ENCODE measurements at regions not wholly inside any gene's neighbourhood (a gene's known extent, or its start where the extent isn't known, plus 50 kb on each side); places are given as distances from the start of the nearest gene placed in this dataset.

DNA sequence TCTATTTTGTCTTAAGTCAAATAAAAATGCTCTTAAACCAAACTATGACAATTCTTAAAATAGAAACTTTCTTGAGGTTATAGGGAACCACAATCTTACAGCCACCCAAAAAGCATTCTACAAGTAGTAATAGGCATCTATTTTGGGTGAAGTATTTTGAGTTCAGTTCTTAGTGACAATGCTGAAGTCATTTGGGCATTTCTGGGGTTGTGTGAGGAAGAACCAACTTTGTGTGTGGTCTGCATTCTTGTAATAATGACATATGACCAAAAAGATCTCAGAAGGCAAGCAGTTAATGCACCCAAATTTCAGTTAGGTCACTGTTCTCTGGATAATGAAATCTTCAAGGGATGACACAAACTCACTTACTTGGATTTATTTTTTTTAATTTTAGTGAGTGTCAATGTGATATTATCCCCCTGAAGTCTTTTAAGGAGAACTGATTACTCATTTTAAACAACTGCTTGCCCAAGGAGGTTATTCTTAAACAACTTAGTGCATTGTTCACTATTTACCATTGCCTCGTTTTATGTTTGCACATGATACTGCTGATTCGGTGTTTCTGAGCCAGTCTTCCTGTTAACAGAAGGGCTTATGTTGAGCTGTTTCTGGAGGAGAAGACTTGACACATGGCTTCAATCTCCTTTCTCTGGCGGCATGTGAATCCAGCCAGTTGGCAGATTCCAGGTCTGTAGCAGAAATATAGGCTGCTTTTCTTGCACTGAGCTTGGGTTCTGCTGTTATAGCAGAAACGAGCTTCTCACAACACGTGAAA is 618.9 kb downstream of the BCKDHB start:
- H3K4me2 ChIP-seq (ENCODE audit: low read length) = no peak overlapping the region
- H3K9me3 ChIP-seq (ENCODE audit: insufficient read depth, low read length) = 0 out of 2 replicates have a peak, but pooled peaks cover 3% of the 10 kb centered on the region
- H3K9ac ChIP-seq (ENCODE audit: low read length) = no peak overlapping the region
- no peak overlapping the region for H3K27ac ChIP-seq (ENCODE audit: low read length)
- no peak for TF ChIP-seq EZH2phosphoT487 (IDR thresholded peaks at IDR 0.05; ENCODE audit: low read depth)
- TF ChIP-seq, protein P1, sequence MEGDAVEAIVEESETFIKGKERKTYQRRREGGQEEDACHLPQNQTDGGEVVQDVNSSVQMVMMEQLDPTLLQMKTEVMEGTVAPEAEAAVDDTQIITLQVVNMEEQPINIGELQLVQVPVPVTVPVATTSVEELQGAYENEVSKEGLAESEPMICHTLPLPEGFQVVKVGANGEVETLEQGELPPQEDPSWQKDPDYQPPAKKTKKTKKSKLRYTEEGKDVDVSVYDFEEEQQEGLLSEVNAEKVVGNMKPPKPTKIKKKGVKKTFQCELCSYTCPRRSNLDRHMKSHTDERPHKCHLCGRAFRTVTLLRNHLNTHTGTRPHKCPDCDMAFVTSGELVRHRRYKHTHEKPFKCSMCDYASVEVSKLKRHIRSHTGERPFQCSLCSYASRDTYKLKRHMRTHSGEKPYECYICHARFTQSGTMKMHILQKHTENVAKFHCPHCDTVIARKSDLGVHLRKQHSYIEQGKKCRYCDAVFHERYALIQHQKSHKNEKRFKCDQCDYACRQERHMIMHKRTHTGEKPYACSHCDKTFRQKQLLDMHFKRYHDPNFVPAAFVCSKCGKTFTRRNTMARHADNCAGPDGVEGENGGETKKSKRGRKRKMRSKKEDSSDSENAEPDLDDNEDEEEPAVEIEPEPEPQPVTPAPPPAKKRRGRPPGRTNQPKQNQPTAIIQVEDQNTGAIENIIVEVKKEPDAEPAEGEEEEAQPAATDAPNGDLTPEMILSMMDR (IDR thresholded peaks at IDR 0.05; ENCODE audit: low read depth, low read length) = no peak
- 0 out of 2 replicates have a peak overlapping the region, but pooled peaks have one; percentile 28 for H2AFZ ChIP-seq (ENCODE audit: low read depth, low read length)
- no peak overlapping the region for H3K4me3 ChIP-seq (ENCODE audit: low read length)
- H3K4me1 ChIP-seq (ENCODE audit: low read length) = no peaks in the 10 kb centered on the region
- no peaks in the 10 kb centered on the region for H3K27me3 ChIP-seq (ENCODE audit: low read depth, low read length)
- H4K20me1 ChIP-seq (ENCODE audit: insufficient read depth, low read length) = no peaks in the 10 kb centered on the region
- no peaks in the 10 kb centered on the region for H3K79me2 ChIP-seq (ENCODE audit: low read length)
- H3K36me3 ChIP-seq (replicated peaks; ENCODE audit: low read depth, low read length) = no peaks in the 10 kb centered on the region

DNA sequence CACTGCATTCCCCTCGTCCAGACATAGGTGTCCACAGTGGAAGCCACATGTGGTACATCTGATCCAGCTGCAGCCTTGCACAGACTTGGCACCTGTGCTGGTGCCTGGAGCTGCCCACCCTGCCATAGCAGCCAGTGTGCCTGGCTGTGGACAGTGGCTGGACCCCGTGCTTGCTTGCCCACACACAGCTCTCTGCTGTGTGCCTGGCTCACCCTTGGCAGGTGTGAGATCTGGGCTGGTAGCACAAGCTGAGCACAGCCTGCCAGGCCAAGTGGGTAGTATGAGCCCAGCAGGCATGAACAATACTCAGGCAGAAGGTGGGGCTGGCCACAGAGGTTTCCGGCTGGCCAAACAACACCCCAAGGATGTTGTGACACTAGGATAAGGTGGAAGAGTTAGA is 614.4 kb downstream of the BCKDHB start:
- no peaks in the 10 kb centered on the region for H3K36me3 ChIP-seq (replicated peaks; ENCODE audit: low read depth, low read length)
- no peaks in the 10 kb centered on the region for H3K79me2 ChIP-seq (ENCODE audit: low read length)
- H3K4me2 ChIP-seq (ENCODE audit: low read length) = no peak overlapping the region
- no peak overlapping the region for H3K9ac ChIP-seq (ENCODE audit: low read length)
- no peak overlapping the region for H2AFZ ChIP-seq (ENCODE audit: low read depth, low read length)
- no peaks in the 10 kb centered on the region for H3K4me1 ChIP-seq (ENCODE audit: low read length)
- no peaks in the 10 kb centered on the region for H3K27me3 ChIP-seq (ENCODE audit: low read depth, low read length)
- TF ChIP-seq EZH2phosphoT487 (IDR thresholded peaks at IDR 0.05; ENCODE audit: low read depth) = no peak
- TF ChIP-seq, protein P1 (IDR thresholded peaks at IDR 0.05; ENCODE audit: low read depth, low read length) = no peak
- no peak overlapping the region for H3K4me3 ChIP-seq (ENCODE audit: low read length)
- H3K27ac ChIP-seq (ENCODE audit: low read length) = no peak overlapping the region
- no peaks in the 10 kb centered on the region for H4K20me1 ChIP-seq (ENCODE audit: insufficient read depth, low read length)
- H3K9me3 ChIP-seq (ENCODE audit: insufficient read depth, low read length) = 0 out of 2 replicates have a peak, but pooled peaks cover 3% of the 10 kb centered on the region

DNA sequence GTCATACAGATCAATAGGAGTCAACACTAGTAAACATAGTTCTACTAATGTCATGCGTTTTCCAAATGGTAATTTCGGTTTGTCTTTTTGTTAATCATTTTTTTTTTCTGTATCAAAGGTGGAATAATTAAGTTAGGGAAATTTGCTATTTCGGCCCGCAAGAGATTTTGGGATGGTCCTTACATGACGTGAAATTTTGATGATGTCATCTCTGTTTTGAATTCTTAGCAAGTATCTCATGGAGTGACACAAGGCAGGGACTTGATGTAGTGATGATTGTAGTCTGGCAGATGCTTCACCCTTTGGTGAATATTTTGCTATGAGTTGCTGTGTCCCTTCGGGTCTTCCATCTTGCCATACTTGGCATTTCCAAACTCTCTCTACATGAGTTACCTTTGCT is 608.0 kb downstream of the BCKDHB start:
- Histone ChIP-seq H3K9me3 (ENCODE audit: insufficient read depth, low read length) (no peaks in the 10 kb centered on the region), H4K20me1 (ENCODE audit: insufficient read depth, low read length) (no peaks in the 10 kb centered on the region), H3K79me2 (ENCODE audit: low read length) (no peaks in the 10 kb centered on the region), H3K4me1 (ENCODE audit: low read length) (no peaks in the 10 kb centered on the region), H3K36me3 (replicated peaks; ENCODE audit: low read depth, low read length) (no peaks in the 10 kb centered on the region), H3K27ac (ENCODE audit: low read length) (no peak overlapping the region), H3K27me3 (ENCODE audit: low read depth, low read length) (no peaks in the 10 kb centered on the region), H3K4me2 (ENCODE audit: low read length) (no peak overlapping the region), H3K9ac (ENCODE audit: low read length) (no peak overlapping the region), H2AFZ (ENCODE audit: low read depth, low read length) (no peak overlapping the region), H3K4me3 (ENCODE audit: low read length) (no peak overlapping the region)
- TF ChIP-seq EZH2phosphoT487 (IDR thresholded peaks at IDR 0.05; ENCODE audit: low read depth) = no peak
- TF ChIP-seq, protein P1 (IDR thresholded peaks at IDR 0.05; ENCODE audit: low read depth, low read length) = no peak

DNA sequence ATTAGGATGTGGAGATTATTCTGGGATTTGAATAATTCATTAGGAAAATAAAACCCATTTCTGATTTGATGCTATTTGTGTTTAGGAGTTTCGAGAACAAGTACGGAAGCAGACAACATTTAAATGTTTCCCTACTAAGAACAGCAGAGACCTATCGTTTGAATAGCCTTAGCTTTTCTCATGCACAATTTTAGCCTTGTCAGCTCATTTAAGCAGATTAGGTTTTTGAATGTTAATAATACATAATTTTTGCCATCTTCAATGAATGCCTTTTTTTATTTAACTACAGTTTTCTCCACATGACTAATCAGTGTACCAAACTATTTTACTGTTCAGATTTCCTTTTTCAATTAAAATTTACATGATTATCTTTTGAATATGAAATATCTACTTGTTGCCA is 592.0 kb downstream of the BCKDHB start:
- Histone ChIP-seq H3K9ac (ENCODE audit: low read length) (no peak overlapping the region), H3K4me1 (ENCODE audit: low read length) (no peaks in the 10 kb centered on the region), H3K27me3 (ENCODE audit: low read depth, low read length) (no peaks in the 10 kb centered on the region), H3K9me3 (ENCODE audit: insufficient read depth, low read length) (no peaks in the 10 kb centered on the region), H3K79me2 (ENCODE audit: low read length) (no peaks in the 10 kb centered on the region), H4K20me1 (ENCODE audit: insufficient read depth, low read length) (no peaks in the 10 kb centered on the region), H3K36me3 (replicated peaks; ENCODE audit: low read depth, low read length) (no peaks in the 10 kb centered on the region), H3K4me3 (ENCODE audit: low read length) (no peak overlapping the region), H2AFZ (ENCODE audit: low read depth, low read length) (no peak overlapping the region), H3K27ac (ENCODE audit: low read length) (no peak overlapping the region), H3K4me2 (ENCODE audit: low read length) (no peak overlapping the region)
- TF ChIP-seq, protein P1 (IDR thresholded peaks at IDR 0.05; ENCODE audit: low read depth, low read length) = no peak
- no peak for TF ChIP-seq EZH2phosphoT487 (IDR thresholded peaks at IDR 0.05; ENCODE audit: low read depth)
